Skin epidermis (tissue), 12 donors: ENCODE measurements at regions not wholly inside any gene's neighbourhood (a gene's known extent, or its start where the extent isn't known, plus 50 kb on each side); places are given as distances from the start of the nearest gene placed in this dataset.

ENCODE experiments used
- H3K27ac ChIP-seq, 21 experiments: fragments of 200-600 bp; sonication (generic) in 11 of 21; one replicate each; pipeline ENCODE4 v1.5.0; 2020; ENCODE audit warnings: mild to moderate bottlenecking in 3 of 21, inconsistent platforms in 2 of 21, moderate library complexity in 2 of 21
- H3K4me3 ChIP-seq, 7 experiments: fragments of 200-600 bp; sonication (generic) in 2 of 7; one replicate each; pipeline ENCODE4 v1.5.0; 2020; ENCODE audit warnings: inconsistent platforms in 2 of 7, mild to moderate bottlenecking in 2 of 7, moderate library complexity in 1 of 7

GRCh38 chr16:86314402-86315025, 195.8 kb upstream of the FOXF1 start:
- Histone ChIP-seq H3K4me3 (no peak overlapping the region), H3K27ac (no peak overlapping the region)

GRCh38 chr16:86316967-86317812, 193.1 kb upstream of the FOXF1 start:
- Histone ChIP-seq H3K27ac (no peak overlapping the region), H3K4me3 (no peak overlapping the region)

- Histone ChIP-seq H3K4me3 (no peak overlapping the region), H3K27ac (no peak overlapping the region)
Measured at GRCh38 chr16:86317813-86318650, 192.3 kb upstream of the FOXF1 start.

- Histone ChIP-seq H3K27ac (no peak overlapping the region), H3K4me3 (no peak overlapping the region)
Measured at GRCh38 chr16:86319585-86320236, 190.6 kb upstream of the FOXF1 start.

- H3K27ac ChIP-seq: no peak overlapping the region
- no peak overlapping the region for H3K4me3 ChIP-seq
Measured at GRCh38 chr16:86320237-86320595, 190.1 kb upstream of the FOXF1 start.

- no peak overlapping the region for H3K4me3 ChIP-seq
- H3K27ac ChIP-seq: no peak overlapping the region
Measured at GRCh38 chr16:86321491-86321890, 188.8 kb upstream of the FOXF1 start.

- Histone ChIP-seq H3K4me3 (no peak overlapping the region), H3K27ac (no peak overlapping the region)
Measured at GRCh38 chr16:86322283-86322682, 188.0 kb upstream of the FOXF1 start.

- Histone ChIP-seq H3K4me3 (no peak overlapping the region), H3K27ac (no peak overlapping the region)
Measured at GRCh38 chr16:86322806-86323205, 187.5 kb upstream of the FOXF1 start.

GRCh38 chr16:86324320-86324719, 186.0 kb upstream of the FOXF1 start:
- H3K27ac ChIP-seq: no peak overlapping the region
- H3K4me3 ChIP-seq: no peak overlapping the region

- Histone ChIP-seq H3K27ac (no peak overlapping the region), H3K4me3 (no peak overlapping the region)
Measured at GRCh38 chr16:86325360-86325759, 185.0 kb upstream of the FOXF1 start.

- no peak overlapping the region for H3K4me3 ChIP-seq
- no peak overlapping the region for H3K27ac ChIP-seq
Measured at GRCh38 chr16:86325895-86326294, 184.4 kb upstream of the FOXF1 start.

GRCh38 chr16:86327321-86327720, 183.0 kb upstream of the FOXF1 start:
- H3K4me3 ChIP-seq: no peak overlapping the region
- H3K27ac ChIP-seq: no peak overlapping the region

GRCh38 chr16:86330906-86331305, 179.4 kb upstream of the FOXF1 start:
- no peak overlapping the region for H3K4me3 ChIP-seq
- H3K27ac ChIP-seq: no peak overlapping the region

GRCh38 chr16:86334079-86334635, 176.2 kb upstream of the FOXF1 start:
- Histone ChIP-seq H3K27ac (no peak overlapping the region), H3K4me3 (no peak overlapping the region)

GRCh38 chr16:86335266-86336172, 174.8 kb upstream of the FOXF1 start:
- no peak overlapping the region for H3K4me3 ChIP-seq
- no peak overlapping the region for H3K27ac ChIP-seq

GRCh38 chr16:86337138-86337537, 173.2 kb upstream of the FOXF1 start:
- Histone ChIP-seq H3K27ac (no peak overlapping the region), H3K4me3 (no peak overlapping the region)

GRCh38 chr16:86337581-86338402, 172.5 kb upstream of the FOXF1 start:
- Histone ChIP-seq H3K27ac (no peak overlapping the region), H3K4me3 (no peak overlapping the region)
